Activated CD4-positive, alpha-beta T cell treated with anti-CD3 and anti-CD28 coated beads, Interleukin-2, amount 50 U/mL, for 4 hours (primary cell): ENCODE measurements at regions not wholly inside any gene's neighbourhood (a gene's known extent, or its start where the extent isn't known, plus 50 kb on each side); places are given as distances from the start of the nearest gene placed in this dataset.
"Not testable (repeated sequence)": the region's sequence is repeated elsewhere in the genome, so short reads cannot be mapped to it uniquely, and the experiment has no call there.

Experiments used
- DNase-seq, 2 experiments: peaks; one replicate each; pipeline ENCODE4 v3.0.0-alpha.2; 2020

GRCh38 chr13:64248371-64249065 lies 2832.9 kb upstream of the PCDH20 start:
- no peak for DNase-seq

- no peak for DNase-seq
These were observed 2823.7 kb upstream of the PCDH20 start for GRCh38 chr13:64239372-64239771.

GRCh38 chr13:64234255-64234654 lies 2818.6 kb upstream of the PCDH20 start:
- no peak for DNase-seq

GRCh38 chr13:64223016-64223415 lies 2807.4 kb upstream of the PCDH20 start:
- no peak for DNase-seq

GRCh38 chr13:64206430-64207225 lies 2791.0 kb upstream of the PCDH20 start:
- no peak for DNase-seq

GRCh38 chr13:64202517-64202916 lies 2786.9 kb upstream of the PCDH20 start:
- DNase-seq = no peak

- no peak for DNase-seq
These were observed 2781.6 kb upstream of the PCDH20 start for GRCh38 chr13:64197232-64197631.

GRCh38 chr13:64186503-64187250 lies 2771.0 kb upstream of the PCDH20 start:
- no peak for DNase-seq

GRCh38 chr13:64186071-64186470 lies 2770.4 kb upstream of the PCDH20 start:
- no peak for DNase-seq

GRCh38 chr13:64180756-64181155 lies 2765.1 kb upstream of the PCDH20 start:
- DNase-seq = no peak

GRCh38 chr13:64165826-64166225 lies 2750.2 kb upstream of the PCDH20 start:
- no peak for DNase-seq

- no peak for DNase-seq
These were observed 2748.8 kb upstream of the PCDH20 start for GRCh38 chr13:64164435-64164834.

- DNase-seq = no peak
These were observed 2744.8 kb upstream of the PCDH20 start for GRCh38 chr13:64160479-64160878.

- no peak for DNase-seq
These were observed 2743.3 kb upstream of the PCDH20 start for GRCh38 chr13:64158908-64159307.

GRCh38 chr13:64154514-64154913 lies 2738.9 kb upstream of the PCDH20 start:
- DNase-seq = no peak

- DNase-seq = no peak
These were observed 2715.0 kb upstream of the PCDH20 start for GRCh38 chr13:64130600-64130999.

- DNase-seq = no peak
These were observed 2714.5 kb upstream of the PCDH20 start for GRCh38 chr13:64130171-64130570.

- DNase-seq = no peak
These were observed 2712.2 kb upstream of the PCDH20 start for GRCh38 chr13:64127856-64128255.

GRCh38 chr13:64127192-64127591 lies 2711.5 kb upstream of the PCDH20 start:
- DNase-seq = no peak

GRCh38 chr13:64121023-64121709 lies 2705.5 kb upstream of the PCDH20 start:
- DNase-seq = not testable (repeated sequence)

- no peak for DNase-seq
These were observed 2684.3 kb upstream of the PCDH20 start for GRCh38 chr13:64099994-64100393.

- DNase-seq = no peak
These were observed 2674.7 kb upstream of the PCDH20 start for GRCh38 chr13:64090311-64090710.

GRCh38 chr13:64088491-64088890 lies 2672.8 kb upstream of the PCDH20 start:
- DNase-seq = no peak
